HG03175 (cell line): ENCODE measurements at regions not wholly inside any gene's neighbourhood (a gene's known extent, or its start where the extent isn't known, plus 50 kb on each side); places are given as distances from the start of the nearest gene placed in this dataset.

ENCODE experiments used
- ATAC-seq: cut with Tn5 transposase; IDR thresholded peaks from one replicate; pipeline ENCODE4 v1.9.1; 2021; ENCODE audit warnings: mild to moderate bottlenecking, moderate library complexity; ENCODE audit not compliant: unreplicated experiment

DNA sequence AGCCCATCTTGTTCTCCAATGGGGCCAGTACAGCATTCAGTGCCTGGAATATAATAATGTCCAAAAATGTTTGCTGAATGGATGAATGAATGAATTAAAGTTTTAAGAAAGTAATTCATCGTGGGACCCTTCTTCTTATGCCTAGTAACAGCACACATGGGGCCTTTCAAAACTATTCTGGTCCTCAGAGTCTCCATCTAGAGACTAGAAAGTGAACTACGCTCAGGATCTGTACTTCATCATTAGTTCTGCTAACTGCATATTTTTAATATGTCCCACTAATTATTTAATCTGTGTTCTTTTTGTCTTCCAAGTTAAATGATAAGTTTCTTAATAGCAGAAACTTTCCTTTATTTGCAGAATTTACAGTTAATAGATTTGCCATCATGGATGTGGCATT is 172.5 kb downstream of the SMAD2 start:
- no peak for ATAC-seq

- ATAC-seq, result no peak
These were observed 174.0 kb downstream of the SMAD2 start for GRCh38 chr18:47756364-47757016.

GRCh38 chr18:47755102-47755456 is 175.4 kb downstream of the SMAD2 start:
- ATAC-seq, result no peak

DNA sequence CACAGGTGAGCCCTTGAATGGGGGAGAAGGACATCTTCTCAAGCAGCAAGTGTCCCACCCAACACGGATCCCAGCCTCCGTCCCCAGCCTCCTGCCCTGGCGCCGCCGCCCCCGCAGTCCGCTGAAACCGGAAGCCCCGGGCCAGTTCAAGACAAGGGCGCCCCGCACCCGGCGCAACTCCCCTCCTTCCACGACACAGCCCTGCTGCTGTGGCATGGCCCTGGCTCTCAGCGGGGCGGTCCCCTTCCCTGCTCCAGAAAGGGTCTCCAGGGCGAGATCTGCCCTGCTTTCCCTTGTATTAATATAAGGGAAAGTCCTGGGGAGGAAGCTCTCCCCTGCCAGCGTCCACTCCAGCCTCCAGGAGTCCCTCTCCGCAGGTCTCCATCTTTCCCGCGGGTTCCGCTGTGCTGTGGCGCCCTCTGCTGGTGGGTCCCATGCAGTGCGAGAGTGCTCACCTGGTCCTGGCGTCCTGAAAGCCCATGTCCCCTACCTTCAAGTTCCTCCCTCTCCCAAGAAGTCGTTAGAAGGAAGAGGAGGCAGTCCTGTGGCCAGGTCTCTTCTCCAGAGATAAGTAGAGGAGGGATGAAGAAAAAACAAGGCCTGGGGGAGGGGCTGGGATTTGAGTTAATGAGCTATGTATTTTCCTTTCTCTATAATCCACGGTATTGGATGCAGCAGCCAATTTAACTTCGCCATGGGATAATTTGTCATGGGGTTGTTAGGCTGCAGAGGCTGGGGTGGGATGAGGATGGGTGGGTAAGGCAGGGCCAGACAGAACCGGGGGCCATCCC is 176.0 kb downstream of the SMAD2 start:
- ATAC-seq, result no peak

DNA sequence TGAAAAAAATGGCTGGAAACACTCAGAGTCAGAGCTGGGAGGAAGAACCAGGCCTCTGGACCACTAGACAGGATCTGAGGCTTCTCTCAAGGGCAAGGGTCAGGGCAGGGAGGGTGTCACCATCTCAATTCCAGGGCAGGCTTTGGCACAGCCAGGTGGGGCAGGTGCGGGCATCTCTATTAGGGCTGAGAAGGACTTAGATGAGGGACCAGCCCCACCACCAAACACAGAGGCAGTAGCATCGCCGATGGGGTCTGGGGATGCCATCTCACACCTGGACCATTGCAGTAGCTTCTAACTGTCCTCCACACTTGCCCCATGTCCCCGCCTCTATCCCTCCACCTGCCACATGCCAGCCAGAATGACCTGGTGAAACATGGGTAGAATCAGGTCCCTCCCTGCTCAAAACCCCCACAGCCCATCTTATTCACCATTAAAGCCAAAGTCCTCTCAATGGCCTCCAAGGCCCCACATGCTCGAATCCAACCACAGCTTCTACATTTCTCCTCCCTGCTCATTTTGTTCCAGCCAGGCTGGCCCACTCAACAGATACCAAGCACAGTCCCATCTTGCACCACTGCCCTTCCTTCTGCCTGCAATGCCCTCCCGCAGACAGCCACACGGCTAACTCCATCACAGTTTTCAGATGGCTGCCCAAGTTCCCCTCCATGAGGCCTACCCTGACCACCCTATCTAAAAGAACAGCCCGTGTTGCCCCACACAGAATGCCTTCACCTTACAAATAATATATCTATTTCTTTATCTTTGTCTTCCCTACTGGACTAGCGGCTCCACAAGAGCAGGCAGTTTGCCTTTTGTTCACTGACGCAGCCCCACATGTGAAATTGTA is 177.4 kb downstream of the SMAD2 start:
- ATAC-seq, result no peak

- no peak for ATAC-seq
These were observed 179.5 kb downstream of the SMAD2 start for GRCh38 chr18:47750889-47751423.

- no peak for ATAC-seq
These were observed 180.9 kb downstream of the SMAD2 start for GRCh38 chr18:47749600-47749973.

GRCh38 chr18:47748847-47749599 is 181.4 kb downstream of the SMAD2 start:
- ATAC-seq, result peak; percentile 94

GRCh38 chr18:47748093-47748796 is 182.2 kb downstream of the SMAD2 start:
- no peak for ATAC-seq

DNA sequence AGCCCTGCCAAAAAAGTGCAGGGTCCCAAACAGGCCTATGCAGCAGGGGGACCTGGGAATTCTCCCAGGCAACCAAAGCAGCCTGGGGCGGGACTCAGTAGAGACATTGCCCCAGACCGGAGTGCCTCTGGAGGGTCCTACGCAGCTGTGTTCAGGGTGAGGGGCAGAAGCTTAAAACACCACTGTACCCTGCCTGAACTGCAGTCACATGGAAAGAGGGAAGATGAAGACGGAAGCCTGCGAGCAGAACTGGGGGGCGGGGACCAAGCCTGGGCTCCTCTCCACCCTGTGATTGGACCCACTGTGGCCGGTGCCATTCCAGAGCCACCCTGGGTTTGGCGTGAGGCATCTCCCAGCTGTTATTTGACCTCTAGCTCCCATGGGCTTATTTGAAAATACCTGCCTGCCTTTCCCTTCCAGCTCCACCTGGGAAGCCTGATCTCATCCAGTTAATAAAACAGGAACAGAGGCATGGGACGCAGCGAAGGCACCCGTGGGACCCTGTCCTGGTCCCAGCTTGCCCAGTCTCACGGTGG is 183.1 kb downstream of the SMAD2 start:
- no peak for ATAC-seq

- ATAC-seq, result no peak
These were observed 183.8 kb downstream of the SMAD2 start for GRCh38 chr18:47746615-47747014.

- no peak for ATAC-seq
These were observed 185.2 kb downstream of the SMAD2 start for GRCh38 chr18:47745227-47745626.

DNA sequence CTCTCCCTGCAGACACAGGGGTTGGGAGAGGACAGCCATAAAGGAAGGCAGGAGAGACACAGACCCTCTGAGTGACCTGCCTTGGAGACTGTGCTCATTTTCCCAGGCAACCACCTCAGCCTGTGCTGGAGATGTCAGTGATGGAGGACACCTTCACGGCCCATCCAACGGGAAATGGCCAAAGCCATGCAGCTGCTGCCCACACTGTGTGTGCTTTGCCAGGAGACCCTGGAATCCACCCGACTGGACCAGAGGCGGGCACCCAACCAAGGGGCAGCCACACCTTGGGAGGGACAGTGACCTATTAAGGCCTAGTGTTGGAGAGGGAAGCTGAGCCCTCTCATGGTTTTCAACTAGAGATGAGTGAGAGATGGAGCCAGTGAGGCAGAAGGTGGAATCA is 192.5 kb downstream of the SMAD2 start:
- ATAC-seq, result no peak

GRCh38 chr18:47737198-47737830 is 193.1 kb downstream of the SMAD2 start:
- ATAC-seq, result no peak

DNA sequence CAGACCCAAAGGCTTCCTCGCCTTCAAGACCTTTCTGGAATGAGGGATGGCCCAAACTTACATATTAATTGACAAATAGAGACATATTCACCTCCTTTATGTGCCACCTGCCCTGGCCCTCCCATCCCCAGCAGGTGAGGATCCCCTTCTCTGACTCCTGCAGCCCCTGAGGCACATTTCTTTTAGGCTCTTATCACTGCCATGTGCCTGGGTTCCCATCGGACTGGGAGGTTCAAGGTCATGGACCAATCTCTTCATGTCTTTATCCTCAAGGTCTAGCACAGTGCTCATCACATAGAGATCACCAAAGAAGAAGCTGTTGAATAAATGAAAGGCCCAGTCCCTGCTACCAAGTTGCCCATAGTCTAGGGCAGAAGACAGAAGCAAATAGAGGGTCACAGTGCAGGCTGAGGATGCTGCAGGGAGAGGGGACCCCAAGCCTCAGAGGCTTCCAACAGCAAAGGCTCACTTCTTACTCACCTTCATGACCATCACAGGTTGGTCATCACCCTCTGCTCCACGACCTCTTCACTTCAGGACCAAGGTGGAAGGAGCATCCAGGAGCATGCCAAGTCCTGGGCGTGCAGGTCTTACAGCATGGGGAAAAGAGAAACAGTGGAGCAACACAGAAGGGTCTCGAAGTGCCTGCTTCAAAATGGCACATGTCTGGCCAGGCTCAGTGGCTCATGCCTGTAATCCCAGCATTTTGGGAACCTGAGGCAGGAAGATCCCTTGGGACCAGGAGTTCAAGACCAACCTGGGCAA is 193.9 kb downstream of the SMAD2 start:
- ATAC-seq, result no peak

DNA sequence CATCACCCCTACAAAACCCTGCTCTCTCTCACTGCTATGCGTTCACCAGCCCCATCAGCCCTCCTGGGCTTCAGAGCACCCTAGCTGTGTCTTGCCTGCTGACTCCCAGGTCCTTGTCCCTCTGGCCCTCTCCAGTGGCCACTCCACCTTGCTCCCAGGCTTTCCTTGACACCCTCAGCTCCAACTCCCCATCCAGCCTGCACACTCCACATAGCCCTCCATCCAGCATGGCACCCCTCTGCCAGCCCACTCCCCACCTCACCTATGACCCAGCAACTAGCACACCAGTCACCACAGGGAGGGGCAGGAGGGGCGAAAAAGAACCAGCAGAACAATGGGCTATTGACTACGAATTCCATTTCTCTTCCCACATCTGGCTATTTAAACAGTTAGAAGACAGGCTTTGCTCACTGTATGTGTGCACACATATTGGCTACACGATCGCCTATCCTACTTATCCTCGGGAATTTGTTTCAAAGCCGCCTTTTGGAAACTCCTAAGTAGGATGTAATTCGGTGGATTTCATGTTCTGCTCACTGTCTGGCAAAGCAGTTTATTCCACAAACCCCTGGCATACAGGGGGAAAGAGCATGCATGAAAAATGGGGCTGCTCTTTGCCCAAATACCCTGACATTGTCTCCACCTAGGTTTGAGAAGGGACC is 195.3 kb downstream of the SMAD2 start:
- ATAC-seq, result no peak

GRCh38 chr18:47731276-47731675 is 199.2 kb downstream of the SMAD2 start:
- no peak for ATAC-seq

DNA sequence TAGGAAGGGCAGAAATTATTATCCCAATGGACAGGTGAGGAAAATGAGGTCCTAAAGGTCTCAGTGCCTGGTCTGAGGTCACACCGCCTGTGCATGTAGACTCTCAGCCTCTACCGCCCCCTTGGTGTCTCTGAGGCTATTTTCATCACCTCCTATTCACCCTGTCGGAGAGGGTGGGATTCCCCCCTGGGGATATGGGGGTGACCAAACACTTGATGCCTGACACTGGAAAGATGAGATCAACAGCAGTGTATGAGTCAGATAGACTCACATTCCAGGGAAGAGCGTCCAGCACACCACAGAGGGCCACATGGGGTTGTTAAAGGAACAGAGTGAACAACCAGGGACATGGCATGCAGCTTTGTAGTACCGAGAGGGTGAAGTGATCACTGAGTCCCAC is 199.7 kb downstream of the SMAD2 start:
- no peak for ATAC-seq
